HCT116 (cell line): ENCODE measurements at regions not wholly inside any gene's neighbourhood (a gene's known extent, or its start where the extent isn't known, plus 50 kb on each side); places are given as distances from the start of the nearest gene placed in this dataset.

ENCODE experiments used
- ATAC-seq: fragments of 200-7000 bp; cut with Tn5 transposase; 2 replicates; pipeline ENCODE4 v1.9.1; 2020; ENCODE audit warnings: mild to moderate bottlenecking, moderate library complexity
- BruUV-seq: library from RNA; stranded (reverse); fragments of 400-500 nt; replicated peaks from 2 replicates; lab custom pipeline; 2021; lab: Mats Ljungman, UMichigan
- CTCF ChIA-PET: fragments of 300-600 bp; sonication (Branson Sonifier 250); formaldehyde crosslinking; loops from one replicate; lab custom pipeline; 2021; ENCODE audit warnings: antibody characterized with exemption; lab: Charles Lee
- POLR2A ChIA-PET: fragments of 300-600, 350-600 bp; sonication (Branson Sonifier 250); formaldehyde crosslinking; loops from one replicate; lab custom pipeline; 2021; ENCODE audit warnings: antibody characterized with exemption; lab: Charles Lee
- RAD21 ChIA-PET, 2 experiments: fragments of 300-600 bp; sonication (Branson Sonifier 250); formaldehyde crosslinking; loops; one replicate each; lab custom pipeline; 2023; ENCODE audit warnings: low total read pairs in 2 of 2; ENCODE audit not compliant: uncharacterized antibody in 2 of 2, unreplicated experiment in 2 of 2, low non-redundant PET in 1 of 2; lab: Charles Lee
- DNase-seq: peaks from one replicate; pipeline ENCODE4 v3.0.0-alpha.2; 2010; ENCODE audit warnings: low read depth, low spot score
- H2AFZ ChIP-seq: fragments of 200-600 bp; shearing (Covaris generic), sonication (generic); 2 replicates; pipeline ENCODE4 v1.6.1; 2017; ENCODE audit warnings: low read depth, mixed run types, mixed read lengths, antibody characterized with exemption, low read length; ENCODE audit not compliant: poor library complexity, severe bottlenecking
- H3K27ac ChIP-seq: 2 replicates; pipeline ENCODE4 v1.5.1; 2012; ENCODE audit warnings: low read depth, low read length
- H3K27me3 ChIP-seq: fragments of 200-600 bp; sonication (generic); 2 replicates; pipeline ENCODE4 v1.6.1; 2016; ENCODE audit warnings: mixed run types, low read length, mixed read lengths; ENCODE audit not compliant: insufficient read depth
- H3K36me3 ChIP-seq, 2 experiments: fragments of 200-500 bp in 1 of 2; fragments of 200-600 bp in 1 of 2; sonication (Bioruptor generic) in 1 of 2; sonication (generic) in 1 of 2; 2 replicates each; pipeline versions ENCODE4 v1.5.1 to v1.6.1; 2014 to 2016; ENCODE audit warnings: low read length in 2 of 2, inconsistent platforms in 1 of 2, mixed read lengths in 1 of 2, mixed run types in 1 of 2; ENCODE audit not compliant: insufficient read depth in 2 of 2, control insufficient read depth in 1 of 2
- H3K4me1 ChIP-seq, 2 experiments: fragments of 200-600 bp in 1 of 2; sonication (generic) in 1 of 2; 2 replicates each; pipeline versions ENCODE4 v1.5.1 to v1.6.1; 2012 to 2017; ENCODE audit warnings: low read length in 2 of 2, inconsistent platforms in 1 of 2, mild to moderate bottlenecking in 1 of 2, mixed read lengths in 1 of 2, mixed run types in 1 of 2, moderate library complexity in 1 of 2; ENCODE audit not compliant: insufficient read depth in 2 of 2, control insufficient read depth in 1 of 2
- H3K4me2 ChIP-seq: fragments of 200-600 bp; sonication (generic); 2 replicates; pipeline ENCODE4 v1.6.1; 2017; ENCODE audit warnings: mixed run types, low read length, mixed read lengths
- H3K4me3 ChIP-seq, 2 experiments: fragments of 200-600 bp in 1 of 2; sonication (generic) in 1 of 2; replicated peaks in 1 of 2; 2 replicates each; pipeline ENCODE4 v1.5.1; 2011 to 2016; ENCODE audit warnings: low read length in 2 of 2, control low read depth in 1 of 2, low read depth in 1 of 2, mild to moderate bottlenecking in 1 of 2, mixed read lengths in 1 of 2, mixed run types in 1 of 2
- H3K79me2 ChIP-seq: fragments of 200-600 bp; sonication (generic); 2 replicates; pipeline ENCODE4 v1.6.1; 2017; ENCODE audit warnings: mild to moderate bottlenecking, mixed run types, low read length, moderate library complexity, mixed read lengths; ENCODE audit not compliant: insufficient read depth
- H3K9ac ChIP-seq: fragments of 200-600 bp; sonication (generic); 2 replicates; pipeline ENCODE4 v1.6.1; 2016; ENCODE audit warnings: low read length, mixed read lengths
- H3K9me2 ChIP-seq: fragments of 200-600 bp; sonication (generic), shearing (Covaris generic); 2 replicates; pipeline ENCODE4 v1.6.1; 2017; ENCODE audit warnings: mixed run types, mild to moderate bottlenecking, moderate library complexity; ENCODE audit not compliant: insufficient read depth
- H3K9me3 ChIP-seq, 2 experiments: fragments of 200-500 bp in 1 of 2; fragments of 200-600 bp in 1 of 2; sonication (Bioruptor generic) in 1 of 2; sonication (generic) in 1 of 2; 2 replicates each; pipeline ENCODE4 v1.6.1; 2014 to 2017; ENCODE audit warnings: low read length in 2 of 2, mixed read lengths in 2 of 2, inconsistent platforms in 1 of 2, low read depth in 1 of 2, mild to moderate bottlenecking in 1 of 2, mixed run types in 1 of 2, moderate library complexity in 1 of 2; ENCODE audit not compliant: control insufficient read depth in 1 of 2, insufficient read depth in 1 of 2
- H4K20me1 ChIP-seq: fragments of 200-600 bp; sonication (generic), shearing (Covaris generic); 2 replicates; pipeline ENCODE4 v1.6.1; 2017; ENCODE audit warnings: mixed run types, mild to moderate bottlenecking, moderate library complexity; ENCODE audit not compliant: insufficient read depth
- CEBPB ChIP-seq: IDR thresholded peaks from 2 replicates; pipeline ENCODE4 v1.6.1; 2012; ENCODE audit warnings: low read depth
- EGR1 ChIP-seq: IDR thresholded peaks from 2 replicates; pipeline ENCODE4 v1.6.1; 2012; ENCODE audit warnings: low read depth
- FOSL1 ChIP-seq: IDR thresholded peaks from 2 replicates; pipeline ENCODE4 v1.6.1; 2012; ENCODE audit warnings: low read depth
- JUND ChIP-seq: IDR thresholded peaks from 2 replicates; pipeline ENCODE4 v1.6.1; 2012
- POLR2A ChIP-seq: IDR thresholded peaks from 2 replicates; pipeline ENCODE4 v1.7.0; 2011; ENCODE audit warnings: borderline replicate concordance; ENCODE audit not compliant: insufficient read depth, insufficient read length; ENCODE audit errors: extremely low read depth
- POLR2AphosphoS5 ChIP-seq: IDR thresholded peaks from 2 replicates; pipeline ENCODE4 v1.6.1; 2011; ENCODE audit warnings: mild to moderate bottlenecking, low read depth, low read length, moderate library complexity
- RAD21 ChIP-seq: IDR thresholded peaks from 2 replicates; pipeline ENCODE4 v1.6.1; 2012; ENCODE audit warnings: low read depth, mild to moderate bottlenecking
- SIN3A ChIP-seq: IDR thresholded peaks from 2 replicates; pipeline ENCODE4 v1.6.1; 2012; ENCODE audit warnings: low read depth
- TCF7L2 ChIP-seq: IDR thresholded peaks from 2 replicates; pipeline ENCODE4 v1.7.0; 2011; ENCODE audit warnings: borderline replicate concordance, inconsistent platforms; ENCODE audit not compliant: insufficient read depth, insufficient read length; ENCODE audit errors: extremely low read depth
- ZBTB33 ChIP-seq: IDR thresholded peaks from 2 replicates; pipeline ENCODE4 v1.6.1; 2011; ENCODE audit warnings: mild to moderate bottlenecking, low read length, moderate library complexity; ENCODE audit not compliant: insufficient replicate concordance; ENCODE audit errors: extremely low read depth
- ZFX ChIP-seq: fragments of 450-650 bp; IDR thresholded peaks from 2 replicates; pipeline ENCODE4 v1.6.1; 2017
- ZNF274 ChIP-seq: fragments of 200-500 bp; sonication (Bioruptor generic); IDR thresholded peaks from 2 replicates; pipeline ENCODE4 v1.6.1; 2014; ENCODE audit warnings: mild to moderate bottlenecking, low read depth, low read length, inconsistent platforms
- intact Hi-C: fragments of 100-400 bp; cut with micrococcal nuclease; formaldehyde crosslinking; loops from 2 replicates; pipeline ENCODE4 v1.10.0; 2022
- TF ChIP-seq, protein P1 (sequence below): IDR thresholded peaks from 2 replicates; pipeline ENCODE4 v1.6.1; 2012

DNA sequence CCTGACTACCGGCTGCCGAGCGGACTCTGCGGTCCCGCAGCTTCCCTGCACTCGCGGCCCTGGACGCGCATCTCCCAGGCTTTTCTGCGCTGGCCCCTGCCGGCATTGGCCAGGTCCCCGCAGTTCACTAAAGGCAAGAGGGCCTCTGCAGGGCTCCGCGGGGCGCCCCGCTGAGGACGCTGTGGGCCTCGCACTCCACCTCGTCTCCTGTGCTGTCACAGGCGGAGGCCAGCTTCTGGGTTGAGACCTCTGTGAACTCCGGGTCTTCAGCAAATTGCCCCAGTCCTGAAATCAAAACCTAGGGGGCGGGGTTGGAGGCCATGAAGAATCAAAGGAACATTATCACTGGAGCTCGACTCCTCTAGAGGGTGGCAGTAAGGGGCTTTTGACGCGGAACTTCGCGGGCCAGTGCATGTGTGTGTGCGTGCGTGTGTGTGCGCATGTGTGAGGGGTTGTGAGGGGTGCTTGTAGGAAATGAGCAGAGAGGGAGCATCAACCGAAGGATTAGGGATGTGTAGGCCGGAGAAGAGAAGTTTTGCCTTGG lies 68.5 kb upstream of the CAPRIN2 start:
- H4K20me1 ChIP-seq = no peaks in the 10 kb centered on the region
- no TSS peak for BruUV-seq
- H3K27me3 ChIP-seq = no peaks in the 10 kb centered on the region
- no peaks in the 10 kb centered on the region for H3K4me1 ChIP-seq
- H3K36me3 ChIP-seq = no peaks in the 10 kb centered on the region
- H3K27ac ChIP-seq = no peak overlapping the region
- no peak overlapping the region for H2AFZ ChIP-seq
- CTCF ChIA-PET = no interaction called here
- ATAC-seq (no peak), DNase-seq (no peak)
- no peaks in the 10 kb centered on the region for H3K79me2 ChIP-seq
- no peak overlapping the region for H3K4me2 ChIP-seq
- POLR2A ChIA-PET = no interaction called here
- intact Hi-C loops = no loop called here
- no peak overlapping the region for H3K9ac ChIP-seq
- H3K9me2 ChIP-seq = no peaks in the 10 kb centered on the region
- no peak for TF ChIP-seq ZFX
- TF ChIP-seq JUND = no peak
- no peak for TF ChIP-seq EGR1
- TF ChIP-seq, protein P1, sequence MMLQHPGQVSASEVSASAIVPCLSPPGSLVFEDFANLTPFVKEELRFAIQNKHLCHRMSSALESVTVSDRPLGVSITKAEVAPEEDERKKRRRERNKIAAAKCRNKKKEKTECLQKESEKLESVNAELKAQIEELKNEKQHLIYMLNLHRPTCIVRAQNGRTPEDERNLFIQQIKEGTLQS = no peak
- no peak for TF ChIP-seq TCF7L2
- no peak for TF ChIP-seq CEBPB
- no peak for TF ChIP-seq POLR2AphosphoS5
- TF ChIP-seq POLR2A = no peak
- TF ChIP-seq RAD21 = no peak
- RAD21 ChIA-PET = no interaction called here
- H3K4me3 ChIP-seq = no peak overlapping the region
- no peaks in the 10 kb centered on the region for H3K9me3 ChIP-seq

GRCh38 chr12:30822385-30823155 lies 67.8 kb upstream of the CAPRIN2 start:
- H3K9me3 ChIP-seq = no peaks in the 10 kb centered on the region
- BruUV-seq = no TSS peak
- no peaks in the 10 kb centered on the region for H3K9me2 ChIP-seq
- no peak overlapping the region for H2AFZ ChIP-seq
- H4K20me1 ChIP-seq = no peaks in the 10 kb centered on the region
- no peak overlapping the region for H3K4me2 ChIP-seq
- TF ChIP-seq ZBTB33 (no peak), SIN3A (no peak), FOSL1 (no peak), TCF7L2 (no peak), ZNF274 (no peak)
- intact Hi-C loops = no loop called here
- RAD21 ChIA-PET = no interaction called here
- CTCF ChIA-PET = no interaction called here
- H3K4me1 ChIP-seq = no peaks in the 10 kb centered on the region
- no peak overlapping the region for H3K4me3 ChIP-seq
- no peak overlapping the region for H3K27ac ChIP-seq
- POLR2A ChIA-PET = no interaction called here
- no peaks in the 10 kb centered on the region for H3K36me3 ChIP-seq
- no peaks in the 10 kb centered on the region for H3K27me3 ChIP-seq
- no peak for ATAC-seq
- H3K79me2 ChIP-seq = no peaks in the 10 kb centered on the region
- no peak for DNase-seq
- H3K9ac ChIP-seq = no peak overlapping the region
